PC-9 (cell line): ENCODE measurements at regions not wholly inside any gene's neighbourhood (a gene's known extent, or its start where the extent isn't known, plus 50 kb on each side); places are given as distances from the start of the nearest gene placed in this dataset.
"Not testable (repeated sequence)": the region's sequence is repeated elsewhere in the genome, so short reads cannot be mapped to it uniquely, and the experiment has no call there.

Experiments used
- BruUV-seq: library from RNA; stranded (reverse); fragments of 400-500 nt; replicated peaks from 2 replicates; lab custom pipeline; 2021; lab: Mats Ljungman, UMichigan
- CTCF ChIA-PET: fragments of 300-600 bp; sonication (Branson Sonifier 250); formaldehyde crosslinking; loops from one replicate; lab custom pipeline; 2022; ENCODE audit warnings: antibody characterized with exemption; lab: Charles Lee
- POLR2A ChIA-PET: fragments of 300-600 bp; sonication (Branson Sonifier 250); formaldehyde crosslinking; loops from one replicate; lab custom pipeline; 2022; ENCODE audit warnings: antibody characterized with exemption; ENCODE audit not compliant: unreplicated experiment; lab: Charles Lee
- DNase-seq, 2 experiments: peaks; one replicate each; pipeline versions ENCODE4 v3.0.0 to v3.0.0-alpha.2; 2015 to 2022; ENCODE audit warnings: mixed read lengths in 1 of 2
- H2AFZ ChIP-seq: fragments of 200-600 bp; sonication (generic); 2 replicates; pipeline ENCODE4 v1.8.1; 2017; ENCODE audit warnings: antibody characterized with exemption
- H3F3A ChIP-seq: fragments of 200-600 bp; sonication (generic); 2 replicates; pipeline ENCODE4 v1.8.1; 2017; ENCODE audit warnings: antibody characterized with exemption, mild to moderate bottlenecking, low read depth; ENCODE audit not compliant: insufficient read depth
- H3K27ac ChIP-seq: fragments of 200-600 bp; sonication (generic); 2 replicates; pipeline ENCODE4 v1.6.1; 2016; ENCODE audit warnings: mixed run types
- H3K27me3 ChIP-seq: fragments of 200-600 bp; sonication (generic); 2 replicates; pipeline ENCODE4 v1.6.1; 2016; ENCODE audit warnings: low read depth, mixed run types; ENCODE audit not compliant: insufficient read depth
- H3K36me3 ChIP-seq: fragments of 200-600 bp; sonication (generic); 2 replicates; pipeline ENCODE4 v1.6.1; 2016; ENCODE audit warnings: low read depth, mixed run types
- H3K4me1 ChIP-seq: fragments of 200-600 bp; sonication (generic); replicated peaks from 2 replicates; pipeline ENCODE4 v1.6.1; 2016; ENCODE audit warnings: mixed run types; ENCODE audit not compliant: insufficient read depth
- H3K4me2 ChIP-seq: fragments of 200-600 bp; sonication (generic); 2 replicates; pipeline ENCODE4 v1.6.1; 2017; ENCODE audit warnings: mixed run types
- H3K4me3 ChIP-seq: fragments of 200-600 bp; sonication (generic); 2 replicates; pipeline ENCODE4 v1.6.1; 2016; ENCODE audit warnings: mixed run types
- H3K79me2 ChIP-seq: fragments of 200-600 bp; sonication (generic); 2 replicates; pipeline ENCODE4 v1.6.1; 2017; ENCODE audit warnings: low read depth, mixed run types
- H3K9me2 ChIP-seq: fragments of 200-600 bp; sonication (generic); 2 replicates; pipeline ENCODE4 v1.8.1; 2017; ENCODE audit warnings: mild to moderate bottlenecking; ENCODE audit not compliant: insufficient read depth
- H3K9me3 ChIP-seq: fragments of 200-600 bp; sonication (generic); 2 replicates; pipeline ENCODE4 v1.8.1; 2016; ENCODE audit warnings: low read depth; ENCODE audit not compliant: insufficient read depth
- H4K20me1 ChIP-seq: fragments of 200-600 bp; sonication (generic); 2 replicates; pipeline ENCODE4 v1.8.1; 2017; ENCODE audit not compliant: insufficient read depth
- CTCF ChIP-seq: fragments of 200-600 bp; sonication (generic); conservative IDR thresholded peaks from 2 replicates; pipeline ENCODE4 v1.6.1; 2017; ENCODE audit warnings: mixed run types, antibody characterized with exemption, mild to moderate bottlenecking, moderate library complexity
- EZH2 ChIP-seq: fragments of 200-600 bp; sonication (generic); IDR thresholded peaks from 2 replicates; pipeline ENCODE4 v1.8.0; 2017; ENCODE audit warnings: antibody characterized with exemption, low read depth
- intact Hi-C: fragments of 100-400 bp; cut with micrococcal nuclease; formaldehyde crosslinking; loops from one replicate; pipeline ENCODE4 v1.10.0; 2022; ENCODE audit not compliant: unreplicated experiment

- no peaks in the 10 kb centered on the region for H3K36me3 ChIP-seq
- H3K9me3 ChIP-seq: no peaks in the 10 kb centered on the region
- no peak overlapping the region for H3K4me2 ChIP-seq
- TF ChIP-seq CTCF (no peak), EZH2 (no peak)
- no peaks in the 10 kb centered on the region for H3K79me2 ChIP-seq
- no peak overlapping the region for H3K27ac ChIP-seq
- no peaks in the 10 kb centered on the region for H3K27me3 ChIP-seq
- ChIA-PET CTCF (no interaction called here), POLR2A (no interaction called here)
- BruUV-seq: no TSS peak
- DNase-seq: no peak
- intact Hi-C loops: no loop called here
- no peaks in the 10 kb centered on the region for H3K4me1 ChIP-seq
- H2AFZ ChIP-seq: no peak overlapping the region
- no peaks in the 10 kb centered on the region for H3F3A ChIP-seq
- H3K9me2 ChIP-seq: no peaks in the 10 kb centered on the region
- no peaks in the 10 kb centered on the region for H4K20me1 ChIP-seq
- H3K4me3 ChIP-seq: no peak overlapping the region
These were observed 314.8 kb upstream of the LRRC3B start for GRCh38 chr3:26307787-26308186.

GRCh38 chr3:26308454-26308853 is 314.1 kb upstream of the LRRC3B start:
- H2AFZ ChIP-seq: no peak overlapping the region
- CTCF ChIA-PET: no interaction called here
- POLR2A ChIA-PET: no interaction called here

GRCh38 chr3:26309536-26309935 is 313.0 kb upstream of the LRRC3B start:
- CTCF ChIA-PET, H3K27ac ChIP-seq, H3K4me3 ChIP-seq, H3F3A ChIP-seq, H2AFZ ChIP-seq, H3K4me2 ChIP-seq, DNase-seq, POLR2A ChIA-PET, H3K4me1 ChIP-seq, H3K79me2 ChIP-seq, H3K9me3 ChIP-seq, intact Hi-C loops, H3K27me3 ChIP-seq, H3K36me3 ChIP-seq, H4K20me1 ChIP-seq, BruUV-seq, H3K9me2 ChIP-seq: not testable (repeated sequence)

More at GRCh38 chr3:26308454-26308853, 314.1 kb upstream of the LRRC3B start:
- Histone ChIP-seq H3K36me3 (no peaks in the 10 kb centered on the region), H3K4me3 (no peak overlapping the region), H3F3A (no peaks in the 10 kb centered on the region), H3K27ac (no peak overlapping the region), H4K20me1 (no peaks in the 10 kb centered on the region), H3K4me2 (no peak overlapping the region), H3K4me1 (no peaks in the 10 kb centered on the region), H3K79me2 (no peaks in the 10 kb centered on the region), H3K9me2 (no peaks in the 10 kb centered on the region), H3K9me3 (no peaks in the 10 kb centered on the region), H3K27me3 (no peaks in the 10 kb centered on the region)
- intact Hi-C loops: no loop called here
- TF ChIP-seq CTCF (no peak), EZH2 (no peak)
- no TSS peak for BruUV-seq
- DNase-seq: no peak

GRCh38 chr3:26312816-26313215 is 309.8 kb upstream of the LRRC3B start:
- no peaks in the 10 kb centered on the region for H3F3A ChIP-seq
- no peaks in the 10 kb centered on the region for H3K4me1 ChIP-seq
- H3K27me3 ChIP-seq: no peaks in the 10 kb centered on the region
- CTCF ChIA-PET: no interaction called here
- intact Hi-C loops: no loop called here
- H3K9me3 ChIP-seq: no peaks in the 10 kb centered on the region
- H3K4me3 ChIP-seq: no peak overlapping the region
- H3K4me2 ChIP-seq: no peak overlapping the region
- no TSS peak for BruUV-seq
- no peaks in the 10 kb centered on the region for H3K79me2 ChIP-seq
- no peak for TF ChIP-seq CTCF
- no peak for TF ChIP-seq EZH2
- no peak overlapping the region for H2AFZ ChIP-seq
- POLR2A ChIA-PET: no interaction called here
- no peak for DNase-seq
- H3K27ac ChIP-seq: no peak overlapping the region
- no peaks in the 10 kb centered on the region for H3K36me3 ChIP-seq
- no peaks in the 10 kb centered on the region for H3K9me2 ChIP-seq
- no peaks in the 10 kb centered on the region for H4K20me1 ChIP-seq
